ENCODE measurements at regions not wholly inside any gene's neighbourhood (a gene's known extent, or its start where the extent isn't known, plus 50 kb on each side); places are given as distances from the start of the nearest gene placed in this dataset.

DNA sequence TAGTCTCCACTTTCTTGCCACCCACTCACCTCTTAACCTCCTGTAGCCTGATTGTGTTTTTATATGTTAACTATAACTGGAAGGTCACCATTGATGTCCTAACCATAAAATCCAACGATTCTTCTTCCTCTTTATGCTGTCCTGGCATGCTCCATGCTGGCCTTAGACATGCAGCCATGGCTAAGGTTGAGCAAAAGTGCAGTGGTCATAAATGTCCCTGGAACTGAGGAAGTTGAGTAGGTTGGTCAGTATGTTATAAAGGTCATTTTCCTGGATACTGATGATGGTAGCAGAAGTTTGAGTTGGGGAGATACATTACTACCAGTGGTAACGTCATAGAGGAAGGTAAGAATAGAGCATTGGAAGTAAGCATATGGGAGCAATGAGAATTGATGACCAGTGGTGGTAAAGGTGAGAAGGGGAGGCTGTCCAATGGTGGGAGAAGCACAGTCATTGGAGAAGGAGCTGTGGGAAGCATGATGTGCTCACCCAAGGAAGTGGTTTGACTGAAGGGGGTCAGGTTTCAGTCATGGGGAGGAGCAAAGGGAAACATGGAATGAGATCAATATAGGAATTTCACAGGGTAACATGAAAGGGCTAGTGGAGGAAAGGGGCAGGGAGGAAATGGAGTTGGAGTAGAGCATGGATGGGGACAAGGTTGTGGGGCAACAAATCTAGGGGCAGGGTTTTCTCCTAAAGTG lies 240.8 kb downstream of the DACT1 start:
- H3K9me3 Mint-ChIP-seq: no peaks in the 10 kb centered on the region

GRCh38 chr14:58881433-58881832 lies 243.7 kb downstream of the DACT1 start:
- Mint-ChIP-seq H3K4me3 (no peak overlapping the region), H3K27ac (no peak overlapping the region), H3K36me3 (no peaks in the 10 kb centered on the region), H3K4me1 (no peaks in the 10 kb centered on the region), H3K27me3 (no peaks in the 10 kb centered on the region), H3K9me3 (no peaks in the 10 kb centered on the region)

More for the DNA sequence above, 240.8 kb downstream of the DACT1 start:
- Mint-ChIP-seq H3K4me3 (no peak overlapping the region), H3K4me1 (no peaks in the 10 kb centered on the region), H3K36me3 (no peaks in the 10 kb centered on the region), H3K27me3 (no peaks in the 10 kb centered on the region), H3K27ac (no peak overlapping the region)

DNA sequence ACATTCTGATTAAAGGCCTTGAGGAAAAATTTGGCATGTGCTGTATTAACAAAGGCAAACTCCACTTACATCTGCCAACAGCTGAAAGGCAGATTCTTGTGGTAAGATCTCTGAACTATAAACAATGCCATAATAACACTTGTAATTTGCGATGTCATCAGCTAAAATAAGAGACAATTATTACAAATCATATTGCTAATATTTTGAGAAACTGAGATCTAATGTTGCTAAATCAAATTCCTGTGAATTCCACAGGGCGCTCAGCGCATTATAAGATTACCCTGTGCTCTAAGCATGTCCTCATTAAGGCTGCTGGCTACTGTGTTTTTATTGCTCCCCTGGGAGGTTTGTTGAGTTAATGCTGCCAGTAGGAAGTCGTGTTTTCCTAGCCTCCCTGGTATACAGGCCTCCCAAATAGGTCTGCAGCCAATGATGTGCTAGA lies 244.8 kb downstream of the DACT1 start:
- H3K27me3 Mint-ChIP-seq: no peaks in the 10 kb centered on the region
- H3K4me3 Mint-ChIP-seq: no peak overlapping the region
- no peaks in the 10 kb centered on the region for H3K4me1 Mint-ChIP-seq
- no peaks in the 10 kb centered on the region for H3K9me3 Mint-ChIP-seq
- H3K27ac Mint-ChIP-seq: no peak overlapping the region
- no peaks in the 10 kb centered on the region for H3K36me3 Mint-ChIP-seq

DNA sequence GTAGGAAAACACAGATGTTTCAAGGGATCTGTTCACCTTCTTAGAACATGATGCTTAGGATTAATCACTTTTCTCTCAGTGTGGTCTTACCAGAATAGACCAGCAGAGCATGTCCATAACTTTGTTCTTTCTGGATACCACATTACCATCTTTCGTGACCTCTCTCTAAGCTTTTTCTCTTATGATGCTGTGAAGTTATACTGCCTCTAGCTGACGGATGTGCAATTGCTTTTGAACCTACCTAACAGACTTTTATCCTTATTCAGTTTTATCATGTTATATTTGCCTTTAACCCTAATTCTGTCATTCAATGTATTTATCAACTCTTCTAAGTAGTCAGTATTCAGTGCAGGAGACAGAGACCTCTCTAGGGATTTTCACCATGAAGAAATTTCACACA lies 246.7 kb downstream of the DACT1 start:
- H3K9me3 Mint-ChIP-seq: no peaks in the 10 kb centered on the region
- H3K36me3 Mint-ChIP-seq: no peaks in the 10 kb centered on the region
- H3K4me3 Mint-ChIP-seq: no peak overlapping the region
- no peak overlapping the region for H3K27ac Mint-ChIP-seq
- H3K27me3 Mint-ChIP-seq: no peaks in the 10 kb centered on the region
- H3K4me1 Mint-ChIP-seq: no peaks in the 10 kb centered on the region

DNA sequence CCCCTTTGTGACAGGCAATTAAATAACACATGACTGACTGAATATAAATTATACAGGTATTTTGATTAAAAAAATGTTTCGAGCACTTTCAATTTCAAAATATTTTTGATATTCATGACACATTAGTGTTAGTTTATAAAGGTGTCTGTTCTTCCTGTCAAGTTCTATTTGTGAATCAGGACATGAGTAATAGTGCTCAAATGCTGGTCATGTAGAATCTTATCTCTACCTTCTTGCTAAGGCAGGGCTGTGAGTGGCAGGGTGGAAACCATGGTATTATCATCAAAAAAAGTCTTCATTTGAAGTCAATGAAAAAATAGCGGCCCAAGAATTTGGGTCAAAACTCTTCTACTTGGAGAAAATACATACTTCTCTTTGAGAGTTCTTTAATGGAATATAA lies 250.2 kb downstream of the DACT1 start:
- Mint-ChIP-seq H3K4me3 (no peak overlapping the region), H3K4me1 (no peaks in the 10 kb centered on the region), H3K27ac (no peak overlapping the region), H3K27me3 (no peaks in the 10 kb centered on the region), H3K9me3 (no peaks in the 10 kb centered on the region), H3K36me3 (no peaks in the 10 kb centered on the region)

DNA sequence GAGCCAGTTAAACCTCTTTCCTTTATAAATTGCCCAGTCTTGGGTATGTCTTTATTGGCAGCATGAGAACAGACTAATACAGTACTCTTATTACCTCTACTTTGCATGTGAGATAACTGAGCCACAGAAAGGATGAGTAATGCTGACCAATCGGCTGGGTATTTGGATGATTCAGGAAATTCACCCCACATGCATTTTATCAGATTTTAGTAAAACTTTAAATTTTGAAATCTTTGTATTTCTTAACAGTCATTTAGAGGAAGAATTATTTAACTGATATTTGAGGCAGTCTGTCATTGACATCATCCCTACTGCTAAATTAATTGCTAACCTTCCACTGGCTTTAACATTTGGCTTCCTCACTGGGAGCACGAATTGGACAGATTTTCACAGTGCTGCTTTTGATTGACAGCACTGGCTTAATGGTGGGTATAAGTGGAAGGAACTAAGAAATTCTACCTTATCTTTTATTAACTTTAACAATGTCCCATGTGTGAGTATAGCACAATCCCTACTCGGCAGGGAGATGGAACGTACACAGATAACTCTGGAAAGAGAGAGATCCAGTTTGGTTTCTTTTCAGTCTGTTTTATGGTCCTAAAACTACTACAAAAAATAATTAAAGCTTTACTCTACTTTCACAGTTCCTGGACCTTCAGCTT lies 261.0 kb downstream of the DACT1 start:
- Mint-ChIP-seq H3K4me1 (no peaks in the 10 kb centered on the region), H3K36me3 (no peaks in the 10 kb centered on the region), H3K4me3 (no peak overlapping the region), H3K27me3 (no peaks in the 10 kb centered on the region), H3K27ac (no peak overlapping the region), H3K9me3 (no peaks in the 10 kb centered on the region)

GRCh38 chr14:58899317-58899713 lies 261.6 kb downstream of the DACT1 start:
- no peak overlapping the region for H3K4me3 Mint-ChIP-seq
- H3K36me3 Mint-ChIP-seq: no peaks in the 10 kb centered on the region
- H3K4me1 Mint-ChIP-seq: no peaks in the 10 kb centered on the region
- H3K9me3 Mint-ChIP-seq: no peaks in the 10 kb centered on the region
- H3K27me3 Mint-ChIP-seq: peaks cover 1% of the 10 kb centered on the region
- H3K27ac Mint-ChIP-seq: no peak overlapping the region

- H3K4me1 Mint-ChIP-seq: no peaks in the 10 kb centered on the region
- H3K27ac Mint-ChIP-seq: no peak overlapping the region
- no peaks in the 10 kb centered on the region for H3K36me3 Mint-ChIP-seq
- H3K4me3 Mint-ChIP-seq: no peak overlapping the region
- no peaks in the 10 kb centered on the region for H3K9me3 Mint-ChIP-seq
- H3K27me3 Mint-ChIP-seq: peaks cover 2% of the 10 kb centered on the region
Observed at GRCh38 chr14:58901826-58902225, 264.1 kb downstream of the DACT1 start.

GRCh38 chr14:58904776-58905175 lies 267.0 kb downstream of the DACT1 start:
- H3K27ac Mint-ChIP-seq: no peak overlapping the region
- H3K27me3 Mint-ChIP-seq: peaks cover 2% of the 10 kb centered on the region
- no peaks in the 10 kb centered on the region for H3K4me1 Mint-ChIP-seq
- no peaks in the 10 kb centered on the region for H3K9me3 Mint-ChIP-seq
- no peak overlapping the region for H3K4me3 Mint-ChIP-seq
- no peaks in the 10 kb centered on the region for H3K36me3 Mint-ChIP-seq

GRCh38 chr14:58907803-58908202 lies 270.0 kb downstream of the DACT1 start:
- H3K36me3 Mint-ChIP-seq: no peaks in the 10 kb centered on the region
- no peak overlapping the region for H3K4me3 Mint-ChIP-seq
- no peaks in the 10 kb centered on the region for H3K9me3 Mint-ChIP-seq
- no peaks in the 10 kb centered on the region for H3K4me1 Mint-ChIP-seq
- H3K27ac Mint-ChIP-seq: no peak overlapping the region
- H3K27me3 Mint-ChIP-seq: peaks cover 2% of the 10 kb centered on the region

- Mint-ChIP-seq H3K4me3 (no peak overlapping the region), H3K9me3 (no peaks in the 10 kb centered on the region), H3K36me3 (no peaks in the 10 kb centered on the region), H3K27me3 (peaks cover 1% of the 10 kb centered on the region), H3K27ac (no peak overlapping the region), H3K4me1 (no peaks in the 10 kb centered on the region)
Observed at GRCh38 chr14:58912287-58912686, 274.5 kb downstream of the DACT1 start.

DNA sequence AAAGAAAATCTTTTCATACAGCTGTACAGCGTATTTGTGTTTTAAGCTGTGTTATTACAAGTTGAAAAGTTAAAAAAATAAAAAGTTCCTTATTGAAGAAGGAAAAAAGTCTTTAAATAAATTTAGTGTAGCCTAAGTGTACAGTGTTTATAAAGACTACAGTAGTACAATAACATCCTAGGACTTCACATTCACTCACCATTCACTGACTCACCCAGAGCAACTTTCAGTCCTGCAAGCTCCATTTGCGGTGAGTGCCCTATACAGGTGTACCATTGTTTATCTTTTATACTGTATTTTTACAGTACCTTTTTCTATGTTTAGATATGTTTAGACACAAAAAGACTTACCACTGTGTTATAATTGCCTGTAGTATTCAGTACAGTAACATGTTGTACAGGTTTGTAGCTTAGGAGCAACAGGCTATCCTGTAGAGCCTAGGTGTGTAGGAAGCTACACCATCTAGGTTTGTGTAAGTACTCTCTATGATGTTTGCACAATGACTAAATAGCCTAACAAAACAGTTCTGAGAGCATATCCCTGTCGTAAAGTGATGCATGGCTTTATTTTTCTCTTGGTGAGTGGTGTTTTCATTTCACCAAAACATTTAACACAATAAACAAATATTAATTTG lies 275.2 kb downstream of the DACT1 start:
- no peak overlapping the region for H3K4me3 Mint-ChIP-seq

DNA sequence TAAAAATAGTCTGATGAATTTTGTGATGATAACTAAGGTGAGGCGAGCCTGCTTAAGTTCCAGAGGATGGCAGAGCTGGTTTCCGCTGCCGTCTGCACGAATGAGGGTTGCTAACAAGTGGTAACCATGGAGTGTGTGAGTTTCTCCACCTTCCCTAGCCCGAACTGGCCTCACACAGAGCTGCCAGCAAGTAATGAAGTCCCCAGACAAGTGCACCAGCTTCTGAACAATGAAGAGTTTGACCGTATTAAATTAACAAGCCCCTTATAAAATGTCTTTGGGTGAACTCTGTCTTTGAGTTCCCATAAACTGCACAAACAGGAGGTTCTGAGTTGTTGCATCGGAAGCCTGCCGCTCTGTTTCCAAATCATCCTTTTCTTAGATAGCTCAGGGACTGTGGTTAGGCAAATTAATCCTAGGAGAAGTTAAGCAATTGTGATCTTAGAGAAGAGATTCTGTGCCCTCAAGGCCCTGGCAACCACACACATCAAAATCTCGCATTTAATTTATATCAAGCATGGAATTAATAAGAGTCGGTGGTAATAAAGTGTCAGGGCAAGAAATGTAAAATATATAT lies 274.1 kb upstream of the DAAM1 start:
- H3K4me1 Mint-ChIP-seq: no peaks in the 10 kb centered on the region
- H3K27me3 Mint-ChIP-seq: peaks cover 3% of the 10 kb centered on the region
- no peak overlapping the region for H3K27ac Mint-ChIP-seq
- no peaks in the 10 kb centered on the region for H3K9me3 Mint-ChIP-seq
- no peak overlapping the region for H3K4me3 Mint-ChIP-seq
- no peaks in the 10 kb centered on the region for H3K36me3 Mint-ChIP-seq

More for the DNA sequence above, 275.2 kb downstream of the DACT1 start:
- H3K27me3 Mint-ChIP-seq: peaks cover 1% of the 10 kb centered on the region
- no peaks in the 10 kb centered on the region for H3K9me3 Mint-ChIP-seq
- H3K27ac Mint-ChIP-seq: no peak overlapping the region
- no peaks in the 10 kb centered on the region for H3K36me3 Mint-ChIP-seq
- no peaks in the 10 kb centered on the region for H3K4me1 Mint-ChIP-seq

DNA sequence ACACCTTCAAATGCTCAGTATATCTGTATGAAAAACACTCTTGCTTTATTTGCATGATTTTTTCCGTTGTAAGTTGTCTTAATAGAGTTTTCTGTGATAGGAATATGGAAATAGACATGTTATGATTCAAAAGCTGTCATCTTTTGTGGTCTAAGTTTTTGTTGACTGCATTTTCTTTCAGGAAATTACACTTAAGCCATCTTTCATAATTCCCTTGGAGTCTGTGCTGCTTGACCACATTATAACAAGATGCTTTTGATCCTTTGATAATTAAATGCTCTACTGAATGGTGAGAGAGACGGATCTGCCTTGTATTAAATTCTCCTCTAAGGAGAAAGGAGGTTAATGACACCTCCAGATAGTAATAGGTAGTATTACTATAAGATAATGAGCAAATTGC lies 272.8 kb upstream of the DAAM1 start:
- no peaks in the 10 kb centered on the region for H3K36me3 Mint-ChIP-seq
- no peaks in the 10 kb centered on the region for H3K4me1 Mint-ChIP-seq
- no peak overlapping the region for H3K27ac Mint-ChIP-seq
- no peak overlapping the region for H3K4me3 Mint-ChIP-seq
- no peaks in the 10 kb centered on the region for H3K9me3 Mint-ChIP-seq
- peaks cover 5% of the 10 kb centered on the region for H3K27me3 Mint-ChIP-seq

GRCh38 chr14:58918066-58918738 lies 270.3 kb upstream of the DAAM1 start:
- peaks cover 7% of the 10 kb centered on the region for H3K9me3 Mint-ChIP-seq
- no peaks in the 10 kb centered on the region for H3K36me3 Mint-ChIP-seq
- no peak overlapping the region for H3K27ac Mint-ChIP-seq
- H3K4me3 Mint-ChIP-seq: no peak overlapping the region
- H3K4me1 Mint-ChIP-seq: no peaks in the 10 kb centered on the region
- H3K27me3 Mint-ChIP-seq: peaks cover 14% of the 10 kb centered on the region

Data from activated naive CD4-positive, alpha-beta T cell treated with anti-CD3 and anti-CD28 coated beads, Interleukin-2, amount 50 U/mL, for 24 hours (primary cell).